Omental fat pad (tissue), 3 donors: ENCODE measurements at regions not wholly inside any gene's neighbourhood (a gene's known extent, or its start where the extent isn't known, plus 50 kb on each side); places are given as distances from the start of the nearest gene placed in this dataset.

Source experiments
- ATAC-seq: fragments of 150-250 bp; one replicate; pipeline ENCODE4 v1.9.1; 2016; ENCODE audit warnings: mild to moderate bottlenecking, moderate library complexity; ENCODE audit not compliant: low FRiP score
- DNase-seq: peaks from one replicate; pipeline ENCODE4 v3.0.0-alpha.2; 2019; ENCODE audit warnings: low spot score
- CTCF ChIP-seq, 3 donors: fragments of 450-650 bp; IDR thresholded peaks; one replicate each; pipeline ENCODE4 v1.5.1; 2016 to 2017; ENCODE audit warnings: antibody characterized with exemption in 3 of 3, mild to moderate bottlenecking in 3 of 3, moderate library complexity in 2 of 3

DNA sequence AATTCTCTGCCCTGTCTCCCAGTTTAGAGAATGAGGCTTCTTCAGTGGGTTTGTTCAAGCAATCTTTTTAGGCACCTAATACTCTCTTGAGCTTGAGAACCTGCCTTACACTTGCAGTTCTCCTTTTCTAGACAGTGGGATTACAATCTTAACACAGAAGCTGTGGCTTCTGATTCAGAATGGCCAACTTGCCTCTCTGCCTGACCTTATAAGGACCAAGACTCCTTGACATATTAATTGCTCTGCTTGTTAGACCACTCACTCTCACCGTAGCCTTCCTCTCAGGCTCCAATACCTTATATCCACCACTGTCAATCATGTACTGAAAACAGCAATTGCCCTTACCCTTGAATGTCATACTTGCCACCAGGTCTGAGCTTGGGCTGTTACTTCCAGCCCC, 338.7 kb upstream of the MAOA start:
- ATAC-seq (no peak), DNase-seq (no peak)
- TF ChIP-seq CTCF (IDR thresholded peaks at IDR 0.05), result no peak

GRCh38 chrX:43328358-43328946, 327.6 kb upstream of the MAOA start:
- ATAC-seq (no peak), DNase-seq (no peak)
- TF ChIP-seq CTCF (IDR thresholded peaks at IDR 0.05), result no peak

DNA sequence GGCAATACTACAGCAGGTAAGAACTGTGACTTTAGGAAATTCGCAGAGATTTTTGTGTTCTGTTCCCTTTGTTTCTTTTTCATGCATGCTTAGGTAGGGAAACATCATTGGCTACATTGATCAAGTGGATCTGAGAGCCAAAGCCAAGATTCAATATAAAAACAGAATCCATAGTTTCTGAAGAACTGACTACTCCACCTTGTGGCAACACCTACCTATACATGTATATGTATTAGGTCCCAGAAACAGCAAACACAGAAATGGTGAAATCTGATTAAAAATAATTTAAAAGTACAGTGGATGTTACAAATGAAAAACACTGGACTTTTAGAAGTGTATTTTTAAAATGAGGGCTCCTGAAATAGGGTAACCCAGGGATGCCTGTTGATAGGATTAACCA, 322.6 kb upstream of the MAOA start:
- DNase-seq, result no peak
- no peak for ATAC-seq
- no peak for TF ChIP-seq CTCF (IDR thresholded peaks at IDR 0.05)

GRCh38 chrX:43345166-43345565, 310.9 kb upstream of the MAOA start:
- ATAC-seq (no peak), DNase-seq (no peak)
- TF ChIP-seq CTCF (IDR thresholded peaks at IDR 0.05), result no peak

GRCh38 chrX:43349363-43349762, 306.7 kb upstream of the MAOA start:
- no peak for ATAC-seq
- TF ChIP-seq CTCF (IDR thresholded peaks at IDR 0.05), result no peak
- DNase-seq, result no peak

DNA sequence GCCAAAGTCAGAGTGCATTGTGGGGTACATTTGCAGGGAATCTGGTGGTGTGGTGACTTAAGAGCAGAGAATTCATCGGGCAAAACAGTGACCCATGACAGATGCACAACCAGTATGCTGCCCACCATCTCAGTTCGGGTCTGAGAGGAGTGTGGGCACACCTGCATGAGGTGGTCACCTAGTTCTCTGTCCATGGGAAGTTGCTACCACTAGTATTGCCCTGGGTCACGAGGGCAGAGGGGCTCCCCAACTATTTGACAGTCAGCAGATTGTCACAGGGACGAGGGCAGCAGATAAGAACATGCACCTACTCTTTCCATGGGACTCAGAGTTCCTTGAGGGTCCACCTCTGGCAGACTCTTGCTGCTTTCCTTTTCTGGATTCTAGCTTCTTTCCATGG, 305.2 kb upstream of the MAOA start:
- DNase-seq (no peak), ATAC-seq (no peak)
- TF ChIP-seq CTCF (IDR thresholded peaks at IDR 0.05), result no peak

DNA sequence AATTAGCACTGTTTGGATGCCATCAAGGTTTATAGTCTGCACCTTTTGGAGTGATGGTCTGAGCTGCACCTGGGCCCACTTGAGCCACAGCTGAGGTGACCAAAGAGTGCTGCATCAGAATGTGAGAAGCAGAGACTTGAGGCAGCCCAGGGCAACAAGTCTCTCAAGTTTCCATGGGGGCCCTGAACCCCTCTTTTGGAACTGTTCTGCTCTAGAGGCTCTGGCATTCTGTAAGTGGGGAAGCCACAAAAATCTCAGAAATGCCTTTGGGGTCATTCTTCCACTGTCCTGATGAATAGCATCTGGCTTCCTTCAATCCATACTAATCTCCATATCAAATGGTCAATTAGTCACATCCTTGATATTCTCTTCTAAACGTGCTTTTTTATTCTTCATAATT, 298.4 kb upstream of the MAOA start:
- TF ChIP-seq CTCF (IDR thresholded peaks at IDR 0.05), result no peak
- ATAC-seq, result no peak
- no peak for DNase-seq
